K562 (cell line): ENCODE measurements at regions not wholly inside any gene's neighbourhood (a gene's known extent, or its start where the extent isn't known, plus 50 kb on each side); places are given as distances from the start of the nearest gene placed in this dataset.

Source experiments
- HOMEZ ChIP-seq: fragments of 250-450 bp; sonication (Bioruptor Pico); IDR thresholded peaks from 2 replicates; pipeline ENCODE4 v1.4.0; 2020; ENCODE audit warnings: mild to moderate bottlenecking, moderate library complexity
- MXI1 ChIP-seq: IDR thresholded peaks from 2 replicates; pipeline ENCODE4 v1.6.1; 2011; ENCODE audit warnings: low read depth, mild to moderate bottlenecking, improper control_type of control experiment, low read length
- POLR2A ChIP-seq: fragments of 450-650 bp; conservative IDR thresholded peaks from 2 replicates; pipeline ENCODE4 v1.6.1; 2016
- RBFOX2 ChIP-seq: fragments of 200-400 bp; formaldehyde crosslinking; IDR thresholded peaks from 2 replicates; pipeline ENCODE4 v1.6.1; 2017; ENCODE audit warnings: low read depth, mild to moderate bottlenecking, low read length, moderate library complexity
- SETDB1 ChIP-seq: IDR thresholded peaks from one replicate; pipeline ENCODE4 v1.6.1; 2012; ENCODE audit warnings: low read length, control low read depth, inconsistent platforms
- STAG1 ChIP-seq: sonication (generic); formaldehyde crosslinking; IDR thresholded peaks from 2 replicates; pipeline ENCODE4 v1.5.0; 2020; ENCODE audit warnings: missing genetic modification reagents, borderline replicate concordance
- ZNF586 ChIP-seq: fragments of 450-650 bp; formaldehyde crosslinking; conservative IDR thresholded peaks from 2 replicates; pipeline ENCODE4 v1.4.0; 2020; ENCODE audit warnings: mild to moderate bottlenecking, moderate library complexity
- ZNF644 ChIP-seq: fragments of 200-800 bp; sonication (Bioruptor generic); IDR thresholded peaks from 2 replicates; pipeline ENCODE4 v1.6.1; 2016; ENCODE audit warnings: low read depth, missing genetic modification characterization, missing compliant biosample characterization
- ZSCAN29 ChIP-seq: fragments of 450-650 bp; IDR thresholded peaks from 2 replicates; pipeline ENCODE4 v1.6.1; 2017

GRCh38 chr2:37767959-37768925 is 96.8 kb upstream of the CDC42EP3 start:
- TF ChIP-seq ZNF644 (tag) (no peak), MXI1 (no peak), SETDB1 (no peak), ZSCAN29 (no peak), POLR2A (no peak), HOMEZ (CRISPR knock-in tag) (no peak), RBFOX2 (no peak), STAG1 (no peak), ZNF586 (CRISPR knock-in tag) (no peak)
